Stimulated activated CD4-positive, alpha-beta T cell treated with anti-CD3 and anti-CD28 coated beads, Interleukin-1b, Interleukin-23, amount 100 ng/mL, for 24 hours (primary cell): ENCODE measurements at regions not wholly inside any gene's neighbourhood (a gene's known extent, or its start where the extent isn't known, plus 50 kb on each side); places are given as distances from the start of the nearest gene placed in this dataset.

Experiments used
- DNase-seq, 4 experiments: peaks; one replicate each; pipeline ENCODE4 v3.0.0-alpha.2; 2020; ENCODE audit warnings: low read depth in 4 of 4, low spot score in 1 of 4

GRCh38 chrX:2608638-2609430, 82.3 kb upstream of the CD99 start:
- DNase-seq = peak; percentile 65 to 83 (median 71)

GRCh38 chrX:2607113-2607512, 84.0 kb upstream of the CD99 start:
- no peak for DNase-seq

- DNase-seq = no peak
Measured at GRCh38 chrX:2600564-2600963, 90.5 kb upstream of the CD99 start.

- DNase-seq = no peak
Measured at GRCh38 chrX:2596555-2597255, 94.4 kb upstream of the CD99 start.

- DNase-seq = no peak
Measured at GRCh38 chrX:2596045-2596444, 95.0 kb upstream of the CD99 start.

GRCh38 chrX:2595258-2595657, 94.5 kb upstream of the DHRSX start:
- DNase-seq = no peak

GRCh38 chrX:2594491-2594890, 93.7 kb upstream of the DHRSX start:
- DNase-seq = no peak

GRCh38 chrX:2592279-2592678, 91.5 kb upstream of the DHRSX start:
- DNase-seq = no peak

- DNase-seq = no peak
Measured at GRCh38 chrX:2589186-2590020, 88.6 kb upstream of the DHRSX start.

- DNase-seq = no peak
Measured at GRCh38 chrX:2588049-2588448, 87.3 kb upstream of the DHRSX start.

- no peak for DNase-seq
Measured at GRCh38 chrX:2587146-2587545, 86.4 kb upstream of the DHRSX start.

- no peak for DNase-seq
Measured at GRCh38 chrX:2585158-2585470, 84.3 kb upstream of the DHRSX start.

GRCh38 chrX:2584251-2585157, 83.7 kb upstream of the DHRSX start:
- no peak for DNase-seq

- no peak for DNase-seq
Measured at GRCh38 chrX:2583194-2584162, 82.7 kb upstream of the DHRSX start.

- DNase-seq = no peak
Measured at GRCh38 chrX:2582667-2583066, 81.9 kb upstream of the DHRSX start.

- DNase-seq = no peak
Measured at GRCh38 chrX:2581296-2581695, 80.5 kb upstream of the DHRSX start.

GRCh38 chrX:2578864-2579263, 78.1 kb upstream of the DHRSX start:
- no peak for DNase-seq

- DNase-seq = no peak
Measured at GRCh38 chrX:2577844-2578466, 77.2 kb upstream of the DHRSX start.

- DNase-seq = no peak
Measured at GRCh38 chrX:2576793-2577192, 76.0 kb upstream of the DHRSX start.
